GM23248 (cell line): ENCODE measurements at regions not wholly inside any gene's neighbourhood (a gene's known extent, or its start where the extent isn't known, plus 50 kb on each side); places are given as distances from the start of the nearest gene placed in this dataset.

ENCODE experiments used
- EZH2 ChIP-seq: fragments of 200-600 bp; sonication (generic); IDR thresholded peaks from 2 replicates; pipeline ENCODE4 v1.6.1; 2018; ENCODE audit warnings: antibody characterized with exemption, mild to moderate bottlenecking; ENCODE audit not compliant: insufficient read depth, poor library complexity, severe bottlenecking
- EZH2phosphoT487 ChIP-seq: fragments of 200-600 bp; sonication (generic); IDR thresholded peaks from 2 replicates; pipeline ENCODE4 v1.6.1; 2018; ENCODE audit warnings: antibody characterized with exemption, moderate library complexity, mild to moderate bottlenecking, low read depth; ENCODE audit not compliant: insufficient read depth

- TF ChIP-seq EZH2phosphoT487 (no peak), EZH2 (no peak)
Measured at GRCh38 chr12:90080616-90081015, 372.0 kb upstream of the ATP2B1 start.
